Neural cell (in vitro differentiated cells): ENCODE measurements at regions not wholly inside any gene's neighbourhood (a gene's known extent, or its start where the extent isn't known, plus 50 kb on each side); places are given as distances from the start of the nearest gene placed in this dataset.

Experiments
- H2AFZ ChIP-seq: fragments of 200-600, 300-800 bp; sonication (generic), shearing (Covaris generic); 2 replicates; pipeline ENCODE4 v1.6.0; 2014; ENCODE audit warnings: low read depth, mild to moderate bottlenecking, antibody characterized with exemption, low read length, moderate library complexity
- H3F3A ChIP-seq: fragments of 200-600 bp; shearing (Covaris generic); 2 replicates; pipeline ENCODE4 v1.6.1; 2016; ENCODE audit warnings: mild to moderate bottlenecking, moderate library complexity, mixed read lengths, antibody characterized with exemption, low read length; ENCODE audit not compliant: insufficient read depth, poor library complexity, severe bottlenecking
- H3K27ac ChIP-seq: fragments of 200-600, 300-800 bp; sonication (generic), shearing (Covaris generic); 2 replicates; pipeline ENCODE4 v1.5.1; 2014; ENCODE audit warnings: mild to moderate bottlenecking, low read length, moderate library complexity
- H3K27me3 ChIP-seq: fragments of 300-800, 200-600 bp; sonication (generic), shearing (Covaris generic); 2 replicates; pipeline ENCODE4 v1.6.0; 2014; ENCODE audit warnings: mild to moderate bottlenecking, low read depth, low read length, moderate library complexity; ENCODE audit not compliant: insufficient read depth
- H3K36me3 ChIP-seq: fragments of 300-800, 200-600 bp; sonication (generic), shearing (Covaris generic); 2 replicates; pipeline ENCODE4 v1.5.1; 2014; ENCODE audit warnings: mild to moderate bottlenecking, antibody characterized with exemption, low read length, moderate library complexity; ENCODE audit not compliant: insufficient read depth
- H3K4me2 ChIP-seq: fragments of 300-800, 200-600 bp; sonication (generic), shearing (Covaris generic); 2 replicates; pipeline ENCODE4 v1.6.0; 2014; ENCODE audit warnings: mild to moderate bottlenecking, low read length
- H3K4me3 ChIP-seq: fragments of 300-800, 200-600 bp; sonication (generic), shearing (Covaris generic); 2 replicates; pipeline ENCODE4 v1.5.1; 2014; ENCODE audit warnings: mild to moderate bottlenecking, low read length, moderate library complexity
- H3K79me2 ChIP-seq: fragments of 200-600 bp; shearing (Covaris generic); replicated peaks from 2 replicates; pipeline ENCODE4 v1.6.0; 2014; ENCODE audit warnings: mild to moderate bottlenecking, low read length, moderate library complexity; ENCODE audit not compliant: insufficient read depth
- H3K9ac ChIP-seq: fragments of 300-800, 200-600 bp; sonication (generic), shearing (Covaris generic); 2 replicates; pipeline ENCODE4 v1.6.1; 2016; ENCODE audit warnings: mild to moderate bottlenecking, low read length, mixed read lengths
- H3K9me2 ChIP-seq: fragments of 200-600 bp; shearing (Covaris generic); 2 replicates; pipeline ENCODE4 v1.6.1; 2016; ENCODE audit warnings: mild to moderate bottlenecking, low read length, mixed read lengths; ENCODE audit not compliant: insufficient read depth
- H3K9me3 ChIP-seq: fragments of 200-600, 300-800 bp; sonication (generic), shearing (Covaris generic); 2 replicates; pipeline ENCODE4 v1.6.1; 2016; ENCODE audit warnings: mild to moderate bottlenecking, mixed run types, low read length, moderate library complexity, mixed read lengths
- H4K20me1 ChIP-seq: fragments of 200-600 bp; shearing (Covaris generic); 2 replicates; pipeline ENCODE4 v1.6.1; 2016; ENCODE audit warnings: mild to moderate bottlenecking, mixed run types; ENCODE audit not compliant: insufficient read depth
- CTCF ChIP-seq: fragments of 450-650 bp; IDR thresholded peaks from 2 replicates; pipeline ENCODE4 v1.5.1; 2014; ENCODE audit warnings: antibody characterized with exemption, mild to moderate bottlenecking, moderate library complexity; ENCODE audit not compliant: poor library complexity, severe bottlenecking
- EP300 ChIP-seq: fragments of 450-650 bp; conservative IDR thresholded peaks from 2 replicates; pipeline ENCODE4 v1.6.1; 2014; ENCODE audit warnings: antibody characterized with exemption, mild to moderate bottlenecking, moderate library complexity; ENCODE audit not compliant: poor library complexity, severe bottlenecking
- EZH2 ChIP-seq: fragments of 200-600, 300-800 bp; shearing (Covaris generic), sonication (generic); IDR thresholded peaks from 2 replicates; pipeline ENCODE4 v1.6.1; 2014; ENCODE audit warnings: antibody characterized with exemption, low read length, borderline replicate concordance, mild to moderate bottlenecking; ENCODE audit not compliant: insufficient read depth, poor library complexity, severe bottlenecking
- MXI1 ChIP-seq: fragments of 450-650 bp; conservative IDR thresholded peaks from 2 replicates; pipeline ENCODE4 v1.6.1; 2014; ENCODE audit warnings: antibody characterized with exemption, mild to moderate bottlenecking; ENCODE audit not compliant: poor library complexity, severe bottlenecking
- POLR2AphosphoS5 ChIP-seq: IDR thresholded peaks from 2 replicates; pipeline ENCODE4 v1.6.1; 2012
- RAD21 ChIP-seq: fragments of 450-650 bp; conservative IDR thresholded peaks from 2 replicates; pipeline ENCODE4 v1.6.1; 2014; ENCODE audit warnings: antibody characterized with exemption, mild to moderate bottlenecking, moderate library complexity
- REST ChIP-seq: IDR thresholded peaks from 2 replicates; pipeline ENCODE4 v1.6.1; 2012; ENCODE audit warnings: borderline replicate concordance
- SMC3 ChIP-seq: fragments of 450-650 bp; conservative IDR thresholded peaks from 2 replicates; pipeline ENCODE4 v1.6.1; 2014; ENCODE audit warnings: antibody characterized with exemption, mild to moderate bottlenecking, moderate library complexity; ENCODE audit not compliant: poor library complexity
- TAF1 ChIP-seq: IDR thresholded peaks from 2 replicates; pipeline ENCODE4 v1.6.1; 2012; ENCODE audit warnings: low read depth

GRCh38 chr5:68426586-68426985 lies 211.0 kb downstream of the PIK3R1 start:
- Histone ChIP-seq H3K9ac (no peak overlapping the region), H3K27ac (no peak overlapping the region), H3K4me3 (no peak overlapping the region), H3K79me2 (no peaks in the 10 kb centered on the region), H3K36me3 (no peaks in the 10 kb centered on the region), H3K9me3 (no peaks in the 10 kb centered on the region), H3K4me2 (no peak overlapping the region), H2AFZ (no peak overlapping the region), H4K20me1 (no peaks in the 10 kb centered on the region), H3K27me3 (no peaks in the 10 kb centered on the region), H3K9me2 (no peaks in the 10 kb centered on the region), H3F3A (no peaks in the 10 kb centered on the region)
- no peak for TF ChIP-seq TAF1
- TF ChIP-seq POLR2AphosphoS5 = no peak
- TF ChIP-seq CTCF = no peak
- TF ChIP-seq SMC3 = no peak
- no peak for TF ChIP-seq MXI1
- no peak for TF ChIP-seq EZH2

GRCh38 chr5:68428231-68428811 lies 212.8 kb downstream of the PIK3R1 start:
- no peak overlapping the region for H3K4me3 ChIP-seq
- no peak for TF ChIP-seq MXI1
- TF ChIP-seq TAF1 = no peak
- TF ChIP-seq EP300 = no peak
- TF ChIP-seq SMC3 = no peak
- no peak for TF ChIP-seq RAD21
- TF ChIP-seq POLR2AphosphoS5 = no peak
- no peak for TF ChIP-seq REST
- no peak for TF ChIP-seq CTCF
- TF ChIP-seq EZH2 = no peak
- H3K27me3 ChIP-seq = no peaks in the 10 kb centered on the region
- no peaks in the 10 kb centered on the region for H3K36me3 ChIP-seq
- no peak overlapping the region for H3K9ac ChIP-seq
- H3K9me2 ChIP-seq = no peaks in the 10 kb centered on the region
- H3K79me2 ChIP-seq = no peaks in the 10 kb centered on the region
- H3F3A ChIP-seq = no peaks in the 10 kb centered on the region
- H4K20me1 ChIP-seq = no peaks in the 10 kb centered on the region
- H2AFZ ChIP-seq = no peak overlapping the region
- H3K9me3 ChIP-seq = no peaks in the 10 kb centered on the region
- no peak overlapping the region for H3K4me2 ChIP-seq
- H3K27ac ChIP-seq = no peak overlapping the region
